ENCODE measurements at regions not wholly inside any gene's neighbourhood (a gene's known extent, or its start where the extent isn't known, plus 50 kb on each side); places are given as distances from the start of the nearest gene placed in this dataset.

DNA sequence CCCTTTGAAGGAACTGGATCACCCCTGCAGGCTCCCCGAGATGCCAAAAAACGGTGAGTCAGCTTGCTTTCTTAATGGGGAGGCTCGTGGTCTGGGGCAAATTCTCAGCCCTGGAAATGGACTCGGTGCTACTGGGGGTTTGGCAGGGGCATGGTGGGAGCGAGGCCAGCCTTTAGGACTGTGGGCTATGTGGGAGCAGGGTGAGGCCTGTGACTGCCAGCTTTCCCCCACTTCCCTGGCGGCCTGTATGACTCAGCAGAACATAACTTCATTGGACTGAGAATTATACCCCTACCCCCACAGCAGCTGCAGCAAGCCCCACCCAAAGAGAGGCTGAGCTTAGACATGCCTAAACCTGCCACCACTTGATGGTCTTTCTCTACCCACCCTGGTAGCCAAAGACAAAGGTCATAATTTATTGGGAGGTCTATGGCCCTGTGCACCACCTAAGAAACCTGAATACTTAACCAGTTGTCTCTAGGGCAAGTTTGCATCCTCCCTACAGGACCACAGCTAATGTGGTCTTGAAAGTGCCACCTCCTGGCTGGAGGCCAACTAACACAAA is 325.3 kb downstream of the TLE1 start:
- no peak overlapping the region for H3K4me3 ChIP-seq (ENCODE audit: low read length)
- TF ChIP-seq, protein P1, sequence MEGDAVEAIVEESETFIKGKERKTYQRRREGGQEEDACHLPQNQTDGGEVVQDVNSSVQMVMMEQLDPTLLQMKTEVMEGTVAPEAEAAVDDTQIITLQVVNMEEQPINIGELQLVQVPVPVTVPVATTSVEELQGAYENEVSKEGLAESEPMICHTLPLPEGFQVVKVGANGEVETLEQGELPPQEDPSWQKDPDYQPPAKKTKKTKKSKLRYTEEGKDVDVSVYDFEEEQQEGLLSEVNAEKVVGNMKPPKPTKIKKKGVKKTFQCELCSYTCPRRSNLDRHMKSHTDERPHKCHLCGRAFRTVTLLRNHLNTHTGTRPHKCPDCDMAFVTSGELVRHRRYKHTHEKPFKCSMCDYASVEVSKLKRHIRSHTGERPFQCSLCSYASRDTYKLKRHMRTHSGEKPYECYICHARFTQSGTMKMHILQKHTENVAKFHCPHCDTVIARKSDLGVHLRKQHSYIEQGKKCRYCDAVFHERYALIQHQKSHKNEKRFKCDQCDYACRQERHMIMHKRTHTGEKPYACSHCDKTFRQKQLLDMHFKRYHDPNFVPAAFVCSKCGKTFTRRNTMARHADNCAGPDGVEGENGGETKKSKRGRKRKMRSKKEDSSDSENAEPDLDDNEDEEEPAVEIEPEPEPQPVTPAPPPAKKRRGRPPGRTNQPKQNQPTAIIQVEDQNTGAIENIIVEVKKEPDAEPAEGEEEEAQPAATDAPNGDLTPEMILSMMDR (IDR thresholded peaks at IDR 0.05; ENCODE audit: insufficient read depth, low read depth, low read length, missing control alignments), result no peak
- peak; percentile 11 for DNase-seq (ENCODE audit: low read depth)

DNA sequence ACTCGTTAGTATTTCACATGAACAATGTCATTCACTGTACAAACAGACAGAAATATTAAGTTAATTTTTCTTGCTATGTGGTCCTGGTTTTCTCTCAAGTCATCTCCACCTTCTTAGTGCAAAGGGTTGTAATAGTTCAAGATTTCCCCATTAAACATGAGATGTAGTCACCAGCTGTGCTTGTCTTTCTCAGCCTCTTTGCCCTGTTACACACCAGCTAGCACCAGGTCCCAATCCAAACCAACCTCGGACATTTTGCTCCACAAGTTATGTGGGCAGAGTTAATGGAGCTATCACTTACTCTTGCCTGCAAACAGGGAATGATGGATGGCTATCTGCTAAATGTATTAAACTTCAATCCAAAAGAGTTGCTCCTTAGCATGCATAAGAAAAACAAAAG is 328.1 kb downstream of the TLE1 start:
- H3K4me3 ChIP-seq (ENCODE audit: low read length), result no peak overlapping the region
- DNase-seq (ENCODE audit: low read depth), result no peak
- TF ChIP-seq, protein P1 (IDR thresholded peaks at IDR 0.05; ENCODE audit: insufficient read depth, low read depth, low read length, missing control alignments), result no peak

DNA sequence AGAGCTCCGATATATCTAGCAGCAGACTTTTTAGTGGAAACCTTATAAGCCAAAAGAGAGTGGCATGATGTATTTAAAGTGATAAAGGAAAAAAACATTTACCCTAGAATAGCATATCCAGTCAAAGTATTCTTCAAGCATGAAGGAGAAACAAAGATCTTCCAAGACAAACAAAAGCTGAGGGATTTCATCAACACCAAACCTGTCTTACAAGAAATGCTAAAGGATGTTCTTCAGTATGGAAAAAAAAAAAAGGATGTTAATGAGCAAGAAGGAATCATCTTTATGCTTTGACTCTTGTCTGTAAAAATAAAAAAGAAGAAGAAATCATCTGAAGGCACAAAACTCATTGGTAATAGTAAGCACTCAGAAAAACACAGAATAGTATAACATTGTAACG is 338.2 kb downstream of the TLE1 start:
- TF ChIP-seq, protein P1 (IDR thresholded peaks at IDR 0.05; ENCODE audit: insufficient read depth, low read depth, low read length, missing control alignments), result no peak
- H3K4me3 ChIP-seq (ENCODE audit: low read length), result no peak overlapping the region
- peak; percentile 63 for DNase-seq (ENCODE audit: low read depth)

DNA sequence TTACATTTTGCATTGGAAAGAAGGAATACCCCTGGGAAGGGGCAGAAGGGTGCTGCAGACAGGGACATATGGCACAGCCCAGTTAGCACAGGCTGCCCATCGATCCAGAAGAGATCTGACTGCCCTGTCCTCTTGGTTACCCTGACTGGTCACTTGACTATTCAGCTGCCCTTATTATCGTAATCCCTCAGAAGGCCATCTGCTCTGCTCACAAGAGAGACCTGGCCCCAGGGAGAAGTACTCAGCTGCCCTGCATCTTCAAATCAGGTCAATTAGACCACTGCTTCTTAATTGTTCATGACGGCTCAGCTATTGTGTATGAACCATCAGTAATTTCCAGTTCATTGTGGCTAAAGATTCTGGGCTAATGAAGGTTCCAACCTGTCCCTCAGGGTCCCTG is 345.0 kb downstream of the TLE1 start:
- no peak for DNase-seq (ENCODE audit: low read depth)
- H3K4me3 ChIP-seq (ENCODE audit: low read length), result no peak overlapping the region
- TF ChIP-seq, protein P1 (IDR thresholded peaks at IDR 0.05; ENCODE audit: insufficient read depth, low read depth, low read length, missing control alignments), result no peak

DNA sequence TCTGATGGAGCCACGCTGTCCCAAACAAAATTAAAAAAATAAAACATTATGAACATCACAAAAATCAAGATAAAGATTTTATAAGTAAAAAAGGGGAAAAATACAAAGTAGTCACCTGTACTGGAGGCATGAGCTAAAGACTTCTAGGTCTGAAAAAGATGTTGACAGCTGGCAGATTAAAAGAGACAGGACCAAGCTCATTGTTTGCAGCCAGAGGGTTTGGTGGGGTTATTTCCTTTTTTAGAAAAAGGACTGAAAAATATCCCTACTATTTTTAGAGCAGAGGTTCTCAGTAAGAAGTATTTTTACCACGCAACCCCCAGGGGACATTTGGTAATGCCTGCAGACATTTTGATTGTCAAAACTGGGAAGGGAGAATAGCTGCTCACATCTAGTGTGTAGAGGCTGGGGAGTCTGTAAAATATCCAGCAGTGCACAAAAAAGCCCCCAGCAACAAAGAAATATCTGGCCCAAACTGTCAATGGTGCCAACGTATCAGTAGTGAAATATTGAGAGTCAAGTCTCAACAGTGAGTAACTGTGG is 353.4 kb downstream of the TLE1 start:
- TF ChIP-seq, protein P1 (IDR thresholded peaks at IDR 0.05; ENCODE audit: insufficient read depth, low read depth, low read length, missing control alignments), result no peak
- H3K4me3 ChIP-seq (ENCODE audit: low read length), result no peak overlapping the region
- DNase-seq (ENCODE audit: low read depth), result no peak

DNA sequence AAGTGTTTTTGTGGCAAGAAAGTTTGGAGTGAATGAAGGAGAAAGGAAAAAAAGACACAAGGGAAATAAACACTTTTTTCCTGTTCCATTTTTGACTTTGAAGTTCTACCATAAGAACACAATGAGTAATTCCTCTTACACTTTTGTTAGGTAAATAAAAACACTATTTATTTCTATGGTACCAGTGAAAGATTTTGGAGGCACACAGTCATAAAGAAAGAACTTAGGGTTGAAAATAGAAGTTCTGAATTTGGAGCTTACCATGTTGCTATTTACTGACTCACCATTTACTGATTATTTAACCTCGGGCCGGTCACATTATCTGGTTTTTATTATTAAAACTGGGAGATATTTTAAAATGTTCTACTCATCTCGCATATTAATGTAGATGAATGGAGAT is 367.8 kb downstream of the TLE1 start:
- TF ChIP-seq, protein P1 (IDR thresholded peaks at IDR 0.05; ENCODE audit: insufficient read depth, low read depth, low read length, missing control alignments), result no peak
- H3K4me3 ChIP-seq (ENCODE audit: low read length), result no peak overlapping the region
- no peak for DNase-seq (ENCODE audit: low read depth)

DNA sequence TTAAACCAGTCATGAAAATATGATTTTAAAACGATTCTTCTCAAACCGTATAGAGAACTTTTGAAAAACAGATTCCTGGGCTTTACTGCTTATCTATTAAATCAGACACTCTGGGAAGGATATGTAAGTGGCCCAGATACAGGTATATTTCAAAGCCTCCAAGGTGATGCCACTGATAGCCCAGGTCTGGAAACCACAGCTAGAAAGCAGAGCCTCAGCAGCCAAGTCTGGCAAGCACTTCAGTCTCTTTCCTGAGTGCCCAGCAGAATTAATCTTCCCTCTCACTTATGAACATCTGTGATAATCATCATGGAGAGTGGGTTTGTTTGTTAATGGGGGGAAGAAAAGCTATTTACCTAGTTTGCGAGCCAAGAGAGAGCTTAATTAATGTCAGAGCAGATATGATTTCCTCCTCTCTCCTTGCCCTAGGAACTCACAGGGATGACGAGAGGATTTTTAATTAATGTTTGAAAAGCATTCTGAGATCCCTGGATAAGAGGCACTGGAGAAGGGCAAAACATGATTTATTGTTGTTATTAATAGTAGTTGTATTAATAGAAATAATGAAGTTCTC is 368.4 kb downstream of the TLE1 start:
- TF ChIP-seq, protein P1 (IDR thresholded peaks at IDR 0.05; ENCODE audit: insufficient read depth, low read depth, low read length, missing control alignments), result no peak
- no peak for DNase-seq (ENCODE audit: low read depth)
- H3K4me3 ChIP-seq (ENCODE audit: low read length), result no peak overlapping the region
